H4 (cell line): ENCODE measurements at regions not wholly inside any gene's neighbourhood (a gene's known extent, or its start where the extent isn't known, plus 50 kb on each side); places are given as distances from the start of the nearest gene placed in this dataset.
A peak's percentile ranks its signal among the peaks of the same experiment; 100 is the strongest.

Experiments
- DNase-seq: peaks from one replicate; pipeline ENCODE4 v3.0.0-alpha.2; 2015; ENCODE audit warnings: low spot score

GRCh38 chr6:165229216-165229615 is 80.2 kb downstream of the C6orf118 start:
- no peak for DNase-seq

DNA sequence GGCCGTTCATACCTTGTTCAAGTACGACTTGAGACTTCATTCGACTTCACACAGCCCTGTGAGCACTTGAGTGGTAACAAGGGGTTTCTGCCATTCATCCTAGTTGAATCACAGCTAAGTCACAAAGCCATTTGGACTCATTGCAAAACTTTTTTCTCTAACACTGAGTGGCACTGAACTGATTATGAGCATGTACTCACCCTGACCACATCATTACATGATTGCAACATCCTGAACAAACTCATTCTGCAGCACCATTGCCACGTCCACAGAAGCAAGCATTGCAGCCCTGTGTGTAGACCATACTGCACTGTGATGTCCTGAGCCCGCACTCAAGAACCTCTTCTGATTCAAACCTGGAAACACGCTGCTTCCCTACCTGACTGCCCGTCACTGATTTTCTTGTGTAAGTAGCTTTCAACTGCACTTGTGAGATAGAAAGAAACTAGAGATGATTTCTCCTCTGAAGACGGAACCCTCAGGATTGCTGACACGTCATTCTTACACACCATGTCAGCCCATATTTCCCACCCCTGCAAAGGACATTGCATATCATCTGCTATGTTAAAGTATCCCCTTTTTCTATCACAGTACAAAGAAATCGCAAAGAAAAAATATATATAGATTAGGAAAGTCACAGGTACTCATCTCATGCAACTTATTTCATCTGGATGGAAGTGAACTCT is 81.6 kb downstream of the C6orf118 start:
- peak; percentile 48 for DNase-seq

GRCh38 chr6:165223736-165224135 is 85.7 kb downstream of the C6orf118 start:
- DNase-seq: no peak

DNA sequence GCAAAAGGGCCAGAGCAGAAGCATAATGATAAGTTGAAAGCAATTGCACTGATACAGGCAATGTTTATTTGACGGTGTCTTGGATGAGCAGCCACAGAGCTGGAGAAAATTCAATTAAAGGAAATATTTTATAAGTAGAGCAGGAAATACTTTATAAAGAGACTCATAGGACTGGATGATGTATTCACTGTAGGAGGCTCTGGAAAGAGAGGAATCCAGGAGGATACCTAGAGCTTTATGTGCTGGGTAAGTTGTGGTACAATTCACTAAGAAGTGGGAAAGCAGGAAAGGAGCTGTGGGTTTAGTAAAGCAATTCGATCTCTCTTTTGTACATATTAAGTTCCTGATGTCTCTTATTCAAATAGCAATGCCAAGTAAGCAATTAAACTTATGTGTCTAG is 86.3 kb downstream of the C6orf118 start:
- DNase-seq: no peak

- DNase-seq: no peak
Observed at GRCh38 chr6:165222315-165223025, 86.9 kb downstream of the C6orf118 start.

DNA sequence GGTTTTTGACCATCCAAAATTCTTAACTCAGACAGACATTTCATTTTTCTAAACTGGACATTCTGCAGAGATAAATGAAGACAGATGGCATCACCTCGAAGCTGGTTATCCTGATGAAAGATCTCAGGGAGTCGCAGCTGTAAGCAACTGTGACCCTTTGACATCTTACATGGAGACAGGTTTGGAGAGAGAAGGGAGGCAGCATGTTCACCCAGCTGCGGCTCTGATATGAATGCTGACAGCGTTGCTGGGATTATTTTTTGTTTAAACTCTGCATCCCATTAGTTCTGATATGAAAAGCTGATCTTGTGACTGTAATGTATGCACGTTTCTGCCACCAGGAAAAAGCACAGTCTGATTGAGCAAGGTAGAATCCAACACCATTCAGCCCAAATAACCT is 89.4 kb downstream of the C6orf118 start:
- no peak for DNase-seq

DNA sequence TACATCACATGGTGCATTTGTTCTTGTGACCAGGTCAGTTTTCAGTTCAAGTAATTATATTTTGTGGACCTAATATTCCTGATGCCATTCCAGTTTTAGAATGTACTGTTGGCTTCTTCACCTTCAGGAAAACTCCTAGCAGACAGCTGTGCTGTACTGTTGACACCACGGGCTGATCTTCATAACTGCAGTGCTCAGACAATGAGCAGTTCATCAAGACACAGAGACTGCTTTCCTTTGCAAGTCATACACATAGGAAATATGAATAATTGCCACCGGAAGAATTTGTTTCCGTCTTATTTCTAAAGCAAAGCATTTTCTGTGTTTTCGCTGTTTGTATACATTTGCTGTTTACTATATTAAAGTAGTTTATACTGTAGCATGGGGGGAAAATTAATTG is 89.8 kb downstream of the C6orf118 start:
- no peak for DNase-seq

GRCh38 chr6:165218829-165219228 is 90.6 kb downstream of the C6orf118 start:
- no peak for DNase-seq

GRCh38 chr6:165206798-165207197 is 102.6 kb downstream of the C6orf118 start:
- DNase-seq: no peak

- DNase-seq: no peak
Observed at GRCh38 chr6:165205632-165206031, 103.8 kb downstream of the C6orf118 start.

- DNase-seq: no peak
Observed at GRCh38 chr6:165204807-165205545, 104.4 kb downstream of the C6orf118 start.

GRCh38 chr6:165200178-165200577 is 109.2 kb downstream of the C6orf118 start:
- DNase-seq: no peak

GRCh38 chr6:165191461-165191860 is 117.9 kb downstream of the C6orf118 start:
- no peak for DNase-seq

DNA sequence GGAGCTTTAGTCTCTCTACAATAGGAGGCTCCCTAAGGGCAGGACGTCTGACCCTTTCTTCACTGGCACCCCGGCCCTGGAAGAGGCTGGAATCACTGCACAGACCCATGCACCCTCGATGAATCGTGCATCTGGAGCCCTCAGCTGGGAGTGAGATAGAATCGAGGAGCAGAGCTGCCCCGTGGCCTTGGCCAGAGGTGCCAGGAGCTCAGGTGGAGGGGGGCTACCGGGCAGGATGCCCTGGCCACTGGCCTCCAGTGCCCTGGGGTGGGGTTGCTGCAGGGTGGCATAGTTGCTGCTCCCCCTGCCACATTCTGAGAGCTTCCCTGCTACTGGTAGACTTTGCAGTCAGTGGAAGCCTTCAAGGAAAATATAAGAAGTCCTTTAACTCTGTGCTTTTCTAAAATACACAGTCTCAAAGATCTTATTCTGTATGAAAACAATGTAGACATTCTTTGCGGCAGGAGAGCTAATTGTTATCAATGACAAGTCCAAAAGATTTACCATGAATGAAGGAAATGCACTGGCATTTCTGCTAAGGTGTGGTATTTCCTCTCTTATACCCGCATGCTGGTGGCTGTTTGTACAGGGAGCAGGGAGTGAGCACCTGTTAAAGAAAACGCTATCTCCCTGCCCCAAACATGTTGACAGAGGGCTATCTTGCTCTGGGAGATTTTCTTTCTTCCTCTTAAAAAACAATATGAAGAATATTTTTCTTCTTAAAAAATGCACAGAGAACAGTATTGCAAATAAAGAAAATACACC is 122.8 kb downstream of the C6orf118 start:
- no peak for DNase-seq

- peak; percentile 19 for DNase-seq
Observed at GRCh38 chr6:165186041-165186440, 123.4 kb downstream of the C6orf118 start.

DNA sequence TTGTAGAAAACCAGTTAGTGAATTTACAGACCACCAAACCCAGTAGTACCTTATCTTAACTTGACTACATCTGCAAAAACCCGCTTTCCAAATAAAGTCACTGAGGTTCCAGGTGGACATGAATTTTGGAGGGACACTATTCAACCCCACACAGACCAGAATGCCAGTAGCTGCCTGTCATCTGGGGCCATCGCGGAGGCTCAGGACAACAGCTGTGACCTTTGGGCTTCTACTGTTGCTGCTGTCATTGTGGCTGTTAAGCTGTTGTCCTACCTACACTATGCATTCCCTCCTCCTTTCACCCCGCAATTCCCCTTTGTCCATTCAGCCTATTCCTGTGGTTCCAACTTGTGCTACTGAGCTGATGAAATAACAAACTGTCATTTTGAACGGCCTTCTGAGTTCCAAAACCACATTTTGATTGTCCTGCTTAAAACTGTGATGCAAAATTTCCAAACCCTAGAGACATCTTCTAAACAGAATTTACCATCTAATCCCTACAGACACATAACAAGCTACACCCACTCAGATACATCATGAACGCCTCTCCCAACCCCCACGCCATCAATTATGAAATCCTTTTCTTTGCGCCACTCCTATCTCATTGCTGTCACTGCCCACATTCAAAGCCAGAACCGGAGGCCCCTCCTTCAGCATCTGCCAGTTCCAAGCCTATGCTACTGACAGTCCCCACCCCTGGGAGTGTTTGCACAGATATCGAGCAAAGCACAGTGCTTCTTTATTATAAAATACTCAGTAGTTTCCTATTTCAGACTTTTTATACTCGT is 125.0 kb downstream of the C6orf118 start:
- peak; percentile 10 for DNase-seq

DNA sequence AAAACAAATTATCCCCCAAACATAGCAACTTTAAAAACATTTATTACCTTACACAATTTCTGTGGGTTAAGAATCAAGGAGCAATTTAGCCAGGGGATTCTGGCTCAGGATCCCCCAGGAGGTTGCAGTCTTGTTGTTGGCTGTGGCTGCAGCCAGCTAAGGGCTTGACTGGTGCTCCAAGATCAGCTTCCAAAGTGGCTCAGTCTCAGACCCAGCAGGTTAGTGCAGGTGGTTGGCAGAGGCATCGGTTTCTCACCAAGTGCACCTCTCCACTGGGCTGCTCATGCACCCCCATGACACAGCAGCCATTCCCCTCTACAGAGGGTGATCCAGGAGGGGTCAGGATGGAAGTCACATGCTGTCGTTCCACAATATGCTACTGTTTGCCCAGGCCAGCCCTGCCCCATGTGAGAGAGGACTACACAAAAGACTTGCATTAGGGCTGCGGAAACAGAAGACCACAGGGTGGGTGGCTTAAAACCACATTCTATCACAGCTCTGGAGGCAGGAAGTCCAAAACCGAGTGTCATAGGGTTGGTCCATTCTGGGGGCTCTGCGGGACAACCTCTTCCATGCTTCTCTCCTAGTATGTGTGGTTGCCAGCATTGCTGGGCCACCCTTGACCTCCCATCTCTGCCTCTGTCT is 125.8 kb downstream of the C6orf118 start:
- DNase-seq: no peak

DNA sequence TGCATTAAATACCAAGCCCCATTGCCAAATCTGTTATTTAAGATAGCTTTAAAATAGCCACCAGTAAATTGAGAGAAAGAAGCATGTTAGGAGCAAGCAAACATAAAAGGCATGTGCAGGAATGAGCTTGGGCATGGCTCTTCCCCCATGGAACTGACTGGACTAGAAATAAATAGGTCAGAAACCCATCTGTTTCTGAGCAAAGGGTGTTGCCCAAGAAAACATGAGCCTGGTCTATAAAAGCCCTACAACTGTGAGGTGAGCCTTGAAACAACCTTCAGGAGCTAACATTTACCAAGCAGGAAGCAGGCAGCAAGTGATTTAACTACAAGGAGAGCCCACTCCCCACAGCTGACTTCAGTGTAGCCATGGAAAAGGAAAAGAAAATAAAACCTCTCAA is 126.3 kb downstream of the C6orf118 start:
- DNase-seq: no peak

- DNase-seq: peak; percentile 79
Observed at GRCh38 chr6:165181951-165182414, 127.4 kb downstream of the C6orf118 start.

- DNase-seq: no peak
Observed at GRCh38 chr6:165178056-165178455, 131.3 kb downstream of the C6orf118 start.

GRCh38 chr6:165173484-165173883 is 135.9 kb downstream of the C6orf118 start:
- no peak for DNase-seq
